Loucy (cell line): ENCODE measurements at regions not wholly inside any gene's neighbourhood (a gene's known extent, or its start where the extent isn't known, plus 50 kb on each side); places are given as distances from the start of the nearest gene placed in this dataset.

Source experiments
- H2AFZ ChIP-seq: fragments of 200-600 bp; sonication (generic); 2 replicates; pipeline ENCODE4 v1.6.0; 2016; ENCODE audit warnings: antibody characterized with exemption, mild to moderate bottlenecking, low read length, moderate library complexity
- H3F3A ChIP-seq: fragments of 200-600 bp; 2 replicates; pipeline ENCODE4 v1.6.0; 2016; ENCODE audit warnings: antibody characterized with exemption, low read depth, mild to moderate bottlenecking
- H3K27me3 ChIP-seq: fragments of 200-600 bp; sonication (generic); 2 replicates; pipeline ENCODE4 v1.6.1; 2014; ENCODE audit warnings: low read length, mild to moderate bottlenecking; ENCODE audit not compliant: insufficient read depth, poor library complexity, severe bottlenecking
- H3K36me3 ChIP-seq: fragments of 200-600 bp; sonication (generic); 2 replicates; pipeline ENCODE4 v1.6.1; 2016; ENCODE audit warnings: low read length; ENCODE audit not compliant: insufficient read depth
- H3K4me1 ChIP-seq: fragments of 200-600 bp; sonication (generic); 2 replicates; pipeline ENCODE4 v1.5.1; 2014; ENCODE audit warnings: low read length, mild to moderate bottlenecking; ENCODE audit not compliant: insufficient read depth, poor library complexity, severe bottlenecking
- H3K4me2 ChIP-seq: fragments of 200-600 bp; sonication (generic); 2 replicates; pipeline ENCODE4 v1.6.0; 2014; ENCODE audit warnings: antibody characterized with exemption, low read length, low read depth, mild to moderate bottlenecking; ENCODE audit not compliant: poor library complexity, severe bottlenecking
- H3K4me3 ChIP-seq: fragments of 200-600 bp; sonication (generic); 2 replicates; pipeline ENCODE4 v1.5.1; 2014; ENCODE audit warnings: low read length, mild to moderate bottlenecking, mixed read lengths; ENCODE audit not compliant: poor library complexity, severe bottlenecking
- H3K79me2 ChIP-seq: fragments of 200-600 bp; sonication (generic); 2 replicates; pipeline ENCODE4 v1.6.1; 2014; ENCODE audit warnings: low read length; ENCODE audit not compliant: insufficient read depth
- H3K9ac ChIP-seq: fragments of 200-600 bp; sonication (generic); 2 replicates; pipeline ENCODE4 v1.6.0; 2014; ENCODE audit warnings: mild to moderate bottlenecking, low read depth, low read length, moderate library complexity; ENCODE audit not compliant: poor library complexity, severe bottlenecking
- H3K9me2 ChIP-seq: fragments of 200-600 bp; sonication (generic); replicated peaks from 2 replicates; pipeline ENCODE4 v1.6.1; 2016; ENCODE audit warnings: low read depth, low read length, mixed read lengths
- H3K9me3 ChIP-seq: fragments of 200-600 bp; sonication (generic); 2 replicates; pipeline ENCODE4 v1.6.1; 2014; ENCODE audit warnings: mild to moderate bottlenecking, antibody characterized with exemption, low read length, low read depth; ENCODE audit not compliant: insufficient read depth
- H4K20me1 ChIP-seq: fragments of 200-600 bp; sonication (generic); 2 replicates; pipeline ENCODE4 v1.6.0; 2014; ENCODE audit warnings: antibody characterized with exemption, low read length, mild to moderate bottlenecking; ENCODE audit not compliant: insufficient read depth, poor library complexity, severe bottlenecking
- EZH2phosphoT487 ChIP-seq: fragments of 200-600 bp; IDR thresholded peaks from 2 replicates; pipeline ENCODE4 v1.6.1; 2018; ENCODE audit warnings: antibody characterized with exemption, mild to moderate bottlenecking, moderate library complexity, borderline replicate concordance
- TF ChIP-seq, protein P1 (sequence below): fragments of 200-600 bp; sonication (generic); conservative IDR thresholded peaks from 2 replicates; pipeline ENCODE4 v1.5.1; 2014; ENCODE audit warnings: mild to moderate bottlenecking, antibody characterized with exemption, low read length

DNA sequence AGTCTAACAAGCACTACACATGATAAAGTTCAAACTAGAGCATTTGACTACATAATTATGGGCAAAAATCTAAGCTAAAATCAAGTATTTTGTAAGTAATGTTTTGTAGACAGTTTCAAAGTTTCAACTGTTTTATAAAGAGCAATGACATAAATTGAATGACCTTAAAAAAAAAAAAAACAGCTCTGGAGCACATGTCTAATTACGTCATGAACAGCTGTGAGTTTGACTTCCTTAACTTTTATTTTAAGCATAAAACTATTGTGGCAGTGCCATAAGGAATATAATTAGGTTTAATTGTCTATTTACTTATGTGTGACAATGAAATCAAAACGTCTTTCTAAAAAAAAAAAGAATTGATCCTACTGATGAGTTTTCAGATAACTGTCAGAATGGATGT is 272.5 kb upstream of the LRRC7 start:
- no peak for TF ChIP-seq EZH2phosphoT487
- TF ChIP-seq, protein P1, sequence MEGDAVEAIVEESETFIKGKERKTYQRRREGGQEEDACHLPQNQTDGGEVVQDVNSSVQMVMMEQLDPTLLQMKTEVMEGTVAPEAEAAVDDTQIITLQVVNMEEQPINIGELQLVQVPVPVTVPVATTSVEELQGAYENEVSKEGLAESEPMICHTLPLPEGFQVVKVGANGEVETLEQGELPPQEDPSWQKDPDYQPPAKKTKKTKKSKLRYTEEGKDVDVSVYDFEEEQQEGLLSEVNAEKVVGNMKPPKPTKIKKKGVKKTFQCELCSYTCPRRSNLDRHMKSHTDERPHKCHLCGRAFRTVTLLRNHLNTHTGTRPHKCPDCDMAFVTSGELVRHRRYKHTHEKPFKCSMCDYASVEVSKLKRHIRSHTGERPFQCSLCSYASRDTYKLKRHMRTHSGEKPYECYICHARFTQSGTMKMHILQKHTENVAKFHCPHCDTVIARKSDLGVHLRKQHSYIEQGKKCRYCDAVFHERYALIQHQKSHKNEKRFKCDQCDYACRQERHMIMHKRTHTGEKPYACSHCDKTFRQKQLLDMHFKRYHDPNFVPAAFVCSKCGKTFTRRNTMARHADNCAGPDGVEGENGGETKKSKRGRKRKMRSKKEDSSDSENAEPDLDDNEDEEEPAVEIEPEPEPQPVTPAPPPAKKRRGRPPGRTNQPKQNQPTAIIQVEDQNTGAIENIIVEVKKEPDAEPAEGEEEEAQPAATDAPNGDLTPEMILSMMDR, result no peak
- Histone ChIP-seq H3K4me3 (no peak overlapping the region), H3K4me2 (no peak overlapping the region), H3K36me3 (no peaks in the 10 kb centered on the region), H3K79me2 (no peaks in the 10 kb centered on the region), H3F3A (no peaks in the 10 kb centered on the region), H3K4me1 (peaks cover 5% of the 10 kb centered on the region), H2AFZ (no peak overlapping the region), H3K9me3 (no peaks in the 10 kb centered on the region), H3K27me3 (no peaks in the 10 kb centered on the region), H4K20me1 (no peaks in the 10 kb centered on the region), H3K9ac (no peak overlapping the region), H3K9me2 (no peaks in the 10 kb centered on the region)

DNA sequence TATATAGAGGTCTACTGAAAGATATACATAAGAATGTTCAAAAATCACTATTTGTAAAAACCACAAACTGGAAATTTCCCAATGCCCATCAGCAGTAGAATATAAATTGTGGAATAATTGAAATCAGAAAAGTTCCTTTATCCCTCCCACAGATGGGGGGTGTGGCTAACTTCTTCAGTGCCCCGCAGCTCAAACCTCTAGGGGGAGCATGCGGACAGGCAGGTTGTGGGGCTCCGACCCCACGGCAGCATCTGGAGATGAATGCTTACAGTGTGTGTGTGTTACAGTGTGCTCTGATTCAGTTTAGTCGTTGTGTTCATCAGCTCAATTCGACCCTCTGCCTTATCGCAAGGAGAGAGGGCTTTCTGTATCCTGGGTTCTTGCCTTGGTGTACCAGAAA is 262.1 kb upstream of the LRRC7 start:
- TF ChIP-seq, protein P1, result peak; percentile 57
- TF ChIP-seq EZH2phosphoT487, result no peak
- Histone ChIP-seq H3K36me3 (no peaks in the 10 kb centered on the region), H4K20me1 (no peaks in the 10 kb centered on the region), H3K9me3 (no peaks in the 10 kb centered on the region), H2AFZ (no peak overlapping the region), H3K27me3 (no peaks in the 10 kb centered on the region), H3K4me3 (no peak overlapping the region), H3K4me1 (no peaks in the 10 kb centered on the region), H3K4me2 (no peak overlapping the region), H3K9me2 (no peaks in the 10 kb centered on the region), H3K9ac (no peak overlapping the region), H3K79me2 (no peaks in the 10 kb centered on the region), H3F3A (no peaks in the 10 kb centered on the region)

DNA sequence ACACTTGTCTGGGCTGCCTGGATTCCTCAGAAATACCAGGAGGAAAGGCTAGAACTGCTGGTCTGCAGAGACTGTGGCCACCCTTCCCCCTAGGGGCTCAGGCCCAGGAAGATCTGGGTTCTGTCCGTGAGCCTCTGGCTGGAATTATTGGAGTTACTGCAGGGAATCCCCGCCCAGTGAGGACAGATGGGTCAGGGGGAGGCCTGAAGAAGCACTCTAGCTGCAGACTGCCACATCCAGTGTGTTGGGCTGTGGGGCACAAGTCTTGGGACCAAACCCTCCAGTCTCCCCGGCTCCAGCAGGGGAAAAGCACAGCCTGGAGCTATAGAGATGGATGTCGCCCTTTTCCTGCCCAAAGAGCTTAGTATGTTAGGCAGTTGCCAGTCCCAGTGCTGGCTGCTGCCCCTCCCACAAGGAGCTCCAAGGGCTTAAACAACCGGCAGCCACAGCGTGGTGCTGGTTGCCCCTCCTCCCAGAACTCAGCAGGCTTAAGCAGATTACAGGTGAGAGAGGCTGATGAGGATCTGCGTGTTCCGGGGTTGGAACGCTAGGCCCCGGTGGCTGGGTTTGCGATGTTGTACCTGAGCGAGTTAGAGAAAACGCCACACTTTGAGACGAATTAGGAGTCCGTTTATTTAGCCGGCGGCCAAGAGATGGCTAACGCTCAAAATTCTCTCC is 255.5 kb upstream of the LRRC7 start:
- TF ChIP-seq, protein P1, result no peak
- no peaks in the 10 kb centered on the region for H3K9me3 ChIP-seq
- H3K4me3 ChIP-seq, result no peak overlapping the region
- no peaks in the 10 kb centered on the region for H3K9me2 ChIP-seq
- no peaks in the 10 kb centered on the region for H3K27me3 ChIP-seq
- H3K4me2 ChIP-seq, result no peak overlapping the region
- H3K4me1 ChIP-seq, result no peaks in the 10 kb centered on the region
- no peak overlapping the region for H2AFZ ChIP-seq
- no peaks in the 10 kb centered on the region for H3F3A ChIP-seq
- H3K36me3 ChIP-seq, result no peaks in the 10 kb centered on the region
- H3K9ac ChIP-seq, result no peak overlapping the region
- H4K20me1 ChIP-seq, result no peaks in the 10 kb centered on the region
- H3K79me2 ChIP-seq, result no peaks in the 10 kb centered on the region
